Trophoblast cell (in vitro differentiated cells and primary cell): ENCODE measurements at regions not wholly inside any gene's neighbourhood (a gene's known extent, or its start where the extent isn't known, plus 50 kb on each side); places are given as distances from the start of the nearest gene placed in this dataset.
A peak's percentile ranks its signal among the peaks of the same experiment; 100 is the strongest.

Source experiments
- DNase-seq, 2 donors: peaks; one replicate each; pipeline ENCODE4 v3.0.0-alpha.2; 2016
- H2AFZ ChIP-seq: 2 replicates; pipeline ENCODE4 v1.6.1; 2013; ENCODE audit warnings: low read length, moderate library complexity, mild to moderate bottlenecking; ENCODE audit not compliant: insufficient read depth, poor library complexity
- H2AK5ac ChIP-seq: 2 replicates; pipeline ENCODE4 v1.6.1; 2013; ENCODE audit warnings: mild to moderate bottlenecking, low read length
- H2BK120ac ChIP-seq: 2 replicates; pipeline ENCODE4 v1.6.1; 2013; ENCODE audit warnings: low read length, mild to moderate bottlenecking, moderate library complexity; ENCODE audit not compliant: insufficient read depth, poor library complexity
- H2BK12ac ChIP-seq: 2 replicates; pipeline ENCODE4 v1.6.1; 2013; ENCODE audit warnings: mild to moderate bottlenecking, low read length, moderate library complexity
- H2BK5ac ChIP-seq: 2 replicates; pipeline ENCODE4 v1.6.1; 2013; ENCODE audit warnings: low read length, low read depth, moderate library complexity, mild to moderate bottlenecking; ENCODE audit not compliant: poor library complexity
- H3K14ac ChIP-seq: 2 replicates; pipeline ENCODE4 v1.6.1; 2013; ENCODE audit warnings: mild to moderate bottlenecking, low read length
- H3K18ac ChIP-seq: 2 replicates; pipeline ENCODE4 v1.6.1; 2013; ENCODE audit warnings: mild to moderate bottlenecking, low read length
- H3K23ac ChIP-seq: 2 replicates; pipeline ENCODE4 v1.6.1; 2013; ENCODE audit warnings: low read length
- H3K27ac ChIP-seq: 2 replicates; pipeline ENCODE4 v1.5.1; 2013; ENCODE audit warnings: low read depth, mild to moderate bottlenecking, inconsistent platforms, low read length, moderate library complexity
- H3K27me3 ChIP-seq: 2 replicates; pipeline ENCODE4 v1.6.1; 2013; ENCODE audit warnings: inconsistent platforms, mild to moderate bottlenecking, low read length, moderate library complexity; ENCODE audit not compliant: insufficient read depth
- H3K36me3 ChIP-seq, 2 experiments: 1 replicate in 1 of 2; 2 replicates in 1 of 2; pipeline ENCODE4 v1.6.1; 2013; ENCODE audit warnings: low read length in 2 of 2, mild to moderate bottlenecking in 2 of 2, moderate library complexity in 1 of 2; ENCODE audit not compliant: insufficient read depth in 2 of 2, control insufficient read depth in 1 of 2
- H3K4ac ChIP-seq: 2 replicates; pipeline ENCODE4 v1.6.1; 2013; ENCODE audit warnings: low read depth, mild to moderate bottlenecking, low read length, moderate library complexity
- H3K4me1 ChIP-seq, 2 experiments: 1 replicate in 1 of 2; 2 replicates in 1 of 2; pipeline ENCODE4 v1.6.1; 2013; ENCODE audit warnings: low read length in 2 of 2, mild to moderate bottlenecking in 2 of 2, moderate library complexity in 1 of 2; ENCODE audit not compliant: insufficient read depth in 2 of 2, control insufficient read depth in 1 of 2
- H3K4me2 ChIP-seq: 2 replicates; pipeline ENCODE4 v1.6.1; 2013; ENCODE audit warnings: inconsistent platforms, mild to moderate bottlenecking, low read length, moderate library complexity
- H3K4me3 ChIP-seq: 2 replicates; pipeline ENCODE4 v1.5.1; 2013; ENCODE audit warnings: mild to moderate bottlenecking, low read depth, low read length, inconsistent platforms
- H3K79me1 ChIP-seq: one replicate; pipeline ENCODE4 v1.6.1; 2013; ENCODE audit warnings: low read length
- H3K79me2 ChIP-seq: 2 replicates; pipeline ENCODE4 v1.6.1; 2013; ENCODE audit warnings: low read length, mild to moderate bottlenecking; ENCODE audit not compliant: control insufficient read depth, insufficient read depth, poor library complexity
- H3K9ac ChIP-seq: 2 replicates; pipeline ENCODE4 v1.6.1; 2013; ENCODE audit warnings: mild to moderate bottlenecking, low read length
- H3K9me3 ChIP-seq: 2 replicates; pipeline ENCODE4 v1.6.1; 2013; ENCODE audit warnings: low read depth, mild to moderate bottlenecking, control low read depth, inconsistent platforms, low read length; ENCODE audit not compliant: insufficient read depth
- H4K12ac ChIP-seq: 2 replicates; pipeline ENCODE4 v1.6.1; 2013; ENCODE audit warnings: low read depth, mild to moderate bottlenecking, low read length, moderate library complexity
- H4K8ac ChIP-seq: 2 replicates; pipeline ENCODE4 v1.6.1; 2013; ENCODE audit warnings: low read depth, mild to moderate bottlenecking, low read length, moderate library complexity
- H4K91ac ChIP-seq: one replicate; pipeline ENCODE4 v1.6.1; 2013; ENCODE audit warnings: low read depth, mild to moderate bottlenecking, low read length, moderate library complexity
- WGBS: extraction: QIAGEN DNeasy Blood & Tissue Kit; methylation state at CpG from one replicate; pipeline ENCODE4 v1.1.7; 2013; ENCODE audit warnings: missing lambda C conversion rate; ENCODE audit not compliant: insufficient read length, insufficient coverage; ENCODE audit errors: extremely low coverage; 5-methylcytosine and 5-hydroxymethylcytosine counted together

GRCh38 chr5:61916621-61917620 is 389.1 kb upstream of the KIF2A start:
- Histone ChIP-seq H3K9me3 (peaks cover 4% of the 10 kb centered on the region), H2AK5ac (no peak overlapping the region), H3K23ac (peak overlapping the region; percentile 27), H3K4me1 (no peaks in the 10 kb centered on the region), H3K9ac (no peak overlapping the region), H4K8ac (no peak overlapping the region), H3K79me1 (no peaks in the 10 kb centered on the region), H3K4me2 (no peak overlapping the region), H4K12ac (no peak overlapping the region), H2BK12ac (no peak overlapping the region), H2BK120ac (no peak overlapping the region), H3K27me3 (no peaks in the 10 kb centered on the region), H3K18ac (no peak overlapping the region), H3K14ac (no peak overlapping the region), H4K91ac (no peak overlapping the region), H3K27ac (no peak overlapping the region), H3K4me3 (no peak overlapping the region), H2BK5ac (no peak overlapping the region), H3K36me3 (no peaks in the 10 kb centered on the region), H3K79me2 (no peaks in the 10 kb centered on the region), H3K4ac (no peak overlapping the region), H2AFZ (no peak overlapping the region)
- no peak for DNase-seq
- no CpG with 5 or more reads among the region's 4 CpGs for WGBS

- Histone ChIP-seq H3K14ac (no peak overlapping the region), H2BK12ac (no peak overlapping the region), H3K79me2 (no peaks in the 10 kb centered on the region), H2BK120ac (no peak overlapping the region), H3K36me3 (no peaks in the 10 kb centered on the region), H2AFZ (no peak overlapping the region), H3K4me2 (no peak overlapping the region), H3K79me1 (no peaks in the 10 kb centered on the region), H2AK5ac (no peak overlapping the region), H3K18ac (no peak overlapping the region), H3K4me3 (no peak overlapping the region), H3K4me1 (no peaks in the 10 kb centered on the region), H4K8ac (no peak overlapping the region), H2BK5ac (no peak overlapping the region), H3K23ac (no peak overlapping the region), H3K9me3 (no peaks in the 10 kb centered on the region), H4K91ac (no peak overlapping the region), H3K27ac (no peak overlapping the region), H4K12ac (no peak overlapping the region), H3K4ac (no peak overlapping the region), H3K27me3 (no peaks in the 10 kb centered on the region), H3K9ac (no peak overlapping the region)
- no CpG with 5 or more reads among the region's 2 CpGs for WGBS
- no peak for DNase-seq
Measured at GRCh38 chr5:61918611-61919010, 387.4 kb upstream of the KIF2A start.

- no peak for DNase-seq
- Histone ChIP-seq H2BK5ac (no peak overlapping the region), H2BK120ac (no peak overlapping the region), H3K4me3 (no peak overlapping the region), H3K27ac (no peak overlapping the region), H2AK5ac (no peak overlapping the region), H3K23ac (no peak overlapping the region), H3K9ac (no peak overlapping the region), H2BK12ac (no peak overlapping the region), H3K4me1 (no peaks in the 10 kb centered on the region), H3K4me2 (no peak overlapping the region), H3K79me2 (no peaks in the 10 kb centered on the region), H3K36me3 (no peaks in the 10 kb centered on the region), H3K27me3 (no peaks in the 10 kb centered on the region), H4K8ac (no peak overlapping the region), H3K79me1 (no peaks in the 10 kb centered on the region), H3K4ac (no peak overlapping the region), H2AFZ (no peak overlapping the region), H3K9me3 (no peaks in the 10 kb centered on the region), H3K14ac (no peak overlapping the region), H3K18ac (no peak overlapping the region), H4K91ac (no peak overlapping the region), H4K12ac (no peak overlapping the region)
- no CpG with 5 or more reads among the region's 6 CpGs for WGBS
Measured at GRCh38 chr5:61919920-61920319, 386.1 kb upstream of the KIF2A start.

- Histone ChIP-seq H3K14ac (no peak overlapping the region), H3K4me1 (no peaks in the 10 kb centered on the region), H3K27ac (no peak overlapping the region), H3K18ac (no peak overlapping the region), H3K4me2 (no peak overlapping the region), H2BK5ac (no peak overlapping the region), H2BK12ac (no peak overlapping the region), H4K8ac (no peak overlapping the region), H2BK120ac (no peak overlapping the region), H3K4ac (no peak overlapping the region), H3K36me3 (no peaks in the 10 kb centered on the region), H2AK5ac (no peak overlapping the region), H3K9me3 (no peaks in the 10 kb centered on the region), H3K4me3 (no peak overlapping the region), H2AFZ (no peak overlapping the region), H3K23ac (no peak overlapping the region), H4K12ac (no peak overlapping the region), H4K91ac (no peak overlapping the region), H3K9ac (no peak overlapping the region), H3K27me3 (no peaks in the 10 kb centered on the region), H3K79me2 (no peaks in the 10 kb centered on the region), H3K79me1 (no peaks in the 10 kb centered on the region)
- WGBS, result no CpG with 5 or more reads among the region's 1 CpG
- no peak for DNase-seq
Measured at GRCh38 chr5:61924251-61924650, 381.8 kb upstream of the KIF2A start.
